Mesothelial cell of epicardium (in vitro differentiated cells): ENCODE measurements at regions not wholly inside any gene's neighbourhood (a gene's known extent, or its start where the extent isn't known, plus 50 kb on each side); places are given as distances from the start of the nearest gene placed in this dataset.

ENCODE experiments used
- DNase-seq, 2 experiments: peaks; one replicate each; pipeline ENCODE4 v3.0.0; 2021; ENCODE audit warnings: low spot score in 2 of 2; ENCODE audit not compliant: unreplicated experiment in 2 of 2
- H3K27ac Mint-ChIP-seq: 2 replicates; pipeline ENCODE4 v1.8.0; 2021; ENCODE audit warnings: mixed read lengths
- H3K27me3 Mint-ChIP-seq: 2 replicates; pipeline ENCODE4 v1.8.0; 2021; ENCODE audit warnings: low read depth, mixed read lengths
- H3K36me3 Mint-ChIP-seq: 2 replicates; pipeline ENCODE4 v1.8.0; 2021; ENCODE audit warnings: mixed read lengths
- H3K4me1 Mint-ChIP-seq: 2 replicates; pipeline ENCODE4 v1.8.0; 2021; ENCODE audit warnings: mixed read lengths
- H3K4me3 Mint-ChIP-seq: 2 replicates; pipeline ENCODE4 v1.8.0; 2021; ENCODE audit warnings: mild to moderate bottlenecking, moderate library complexity, mixed read lengths
- H3K9me3 Mint-ChIP-seq: 2 replicates; pipeline ENCODE4 v1.8.0; 2021; ENCODE audit warnings: mixed read lengths
- TF ChIP-seq, protein P1 (sequence below): fragments of 200-600 bp; sonication (generic); IDR thresholded peaks from one replicate; pipeline ENCODE4 v1.5.0; 2021; ENCODE audit warnings: antibody characterized with exemption; ENCODE audit not compliant: unreplicated experiment

GRCh38 chr2:196316050-196316430, 144.7 kb upstream of the STK17B start:
- no peaks in the 10 kb centered on the region for H3K27me3 Mint-ChIP-seq
- H3K9me3 Mint-ChIP-seq, result no peaks in the 10 kb centered on the region
- H3K4me3 Mint-ChIP-seq, result no peak overlapping the region
- H3K4me1 Mint-ChIP-seq, result peaks cover 19% of the 10 kb centered on the region
- TF ChIP-seq, protein P1, sequence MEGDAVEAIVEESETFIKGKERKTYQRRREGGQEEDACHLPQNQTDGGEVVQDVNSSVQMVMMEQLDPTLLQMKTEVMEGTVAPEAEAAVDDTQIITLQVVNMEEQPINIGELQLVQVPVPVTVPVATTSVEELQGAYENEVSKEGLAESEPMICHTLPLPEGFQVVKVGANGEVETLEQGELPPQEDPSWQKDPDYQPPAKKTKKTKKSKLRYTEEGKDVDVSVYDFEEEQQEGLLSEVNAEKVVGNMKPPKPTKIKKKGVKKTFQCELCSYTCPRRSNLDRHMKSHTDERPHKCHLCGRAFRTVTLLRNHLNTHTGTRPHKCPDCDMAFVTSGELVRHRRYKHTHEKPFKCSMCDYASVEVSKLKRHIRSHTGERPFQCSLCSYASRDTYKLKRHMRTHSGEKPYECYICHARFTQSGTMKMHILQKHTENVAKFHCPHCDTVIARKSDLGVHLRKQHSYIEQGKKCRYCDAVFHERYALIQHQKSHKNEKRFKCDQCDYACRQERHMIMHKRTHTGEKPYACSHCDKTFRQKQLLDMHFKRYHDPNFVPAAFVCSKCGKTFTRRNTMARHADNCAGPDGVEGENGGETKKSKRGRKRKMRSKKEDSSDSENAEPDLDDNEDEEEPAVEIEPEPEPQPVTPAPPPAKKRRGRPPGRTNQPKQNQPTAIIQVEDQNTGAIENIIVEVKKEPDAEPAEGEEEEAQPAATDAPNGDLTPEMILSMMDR, result no peak
- H3K27ac Mint-ChIP-seq, result no peak overlapping the region
- peaks cover 22% of the 10 kb centered on the region for H3K36me3 Mint-ChIP-seq
- DNase-seq, result no peak

DNA sequence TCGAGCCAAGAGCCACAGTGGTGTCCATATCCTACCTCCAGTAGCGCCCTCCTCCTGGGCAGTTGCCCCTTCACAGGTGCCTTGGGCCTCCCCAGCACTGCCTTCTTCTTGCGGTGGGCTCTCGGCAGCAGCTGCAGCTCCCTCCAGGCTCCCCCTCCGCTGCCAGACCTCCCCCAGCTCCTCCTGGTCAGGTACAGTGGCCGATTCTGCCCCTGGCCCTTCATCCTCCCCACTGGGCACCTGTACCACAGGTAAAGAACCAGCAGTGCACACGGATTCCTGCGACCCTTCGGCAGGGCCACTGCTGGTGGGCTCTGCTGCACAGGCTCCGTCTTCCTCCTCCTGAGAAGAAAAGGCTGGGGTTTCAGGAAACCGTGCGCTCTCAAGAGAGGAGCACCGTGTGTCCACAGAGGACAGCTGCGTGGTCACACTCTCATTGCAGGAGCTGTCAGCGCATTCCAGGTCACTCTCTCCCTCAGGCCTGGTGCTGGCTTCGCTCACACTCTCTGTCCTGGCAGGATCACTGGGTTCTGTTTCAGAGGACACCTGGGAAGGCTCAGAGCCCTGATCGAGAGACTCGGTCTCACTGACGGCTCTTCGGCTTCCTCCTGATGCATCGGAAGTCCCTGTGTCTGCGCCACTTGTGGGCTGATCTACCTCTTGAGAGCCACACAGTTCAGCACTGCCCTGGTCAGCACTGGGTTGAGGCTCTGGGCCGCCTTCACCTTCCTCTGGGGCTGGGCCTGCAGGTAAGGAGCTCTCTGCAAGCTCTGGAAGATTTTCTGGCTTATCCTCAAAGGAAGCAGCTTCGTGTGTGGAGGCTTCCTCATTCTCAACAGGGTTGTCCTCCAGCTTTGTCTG, 147.4 kb upstream of the STK17B start:
- Mint-ChIP-seq H3K27ac (peak overlapping the region; percentile 6), H3K27me3 (no peaks in the 10 kb centered on the region), H3K4me1 (peaks cover 38% of the 10 kb centered on the region), H3K4me3 (no peak overlapping the region), H3K36me3 (peaks cover 19% of the 10 kb centered on the region), H3K9me3 (no peaks in the 10 kb centered on the region)
- DNase-seq, result no peak
- TF ChIP-seq, protein P1, result no peak

DNA sequence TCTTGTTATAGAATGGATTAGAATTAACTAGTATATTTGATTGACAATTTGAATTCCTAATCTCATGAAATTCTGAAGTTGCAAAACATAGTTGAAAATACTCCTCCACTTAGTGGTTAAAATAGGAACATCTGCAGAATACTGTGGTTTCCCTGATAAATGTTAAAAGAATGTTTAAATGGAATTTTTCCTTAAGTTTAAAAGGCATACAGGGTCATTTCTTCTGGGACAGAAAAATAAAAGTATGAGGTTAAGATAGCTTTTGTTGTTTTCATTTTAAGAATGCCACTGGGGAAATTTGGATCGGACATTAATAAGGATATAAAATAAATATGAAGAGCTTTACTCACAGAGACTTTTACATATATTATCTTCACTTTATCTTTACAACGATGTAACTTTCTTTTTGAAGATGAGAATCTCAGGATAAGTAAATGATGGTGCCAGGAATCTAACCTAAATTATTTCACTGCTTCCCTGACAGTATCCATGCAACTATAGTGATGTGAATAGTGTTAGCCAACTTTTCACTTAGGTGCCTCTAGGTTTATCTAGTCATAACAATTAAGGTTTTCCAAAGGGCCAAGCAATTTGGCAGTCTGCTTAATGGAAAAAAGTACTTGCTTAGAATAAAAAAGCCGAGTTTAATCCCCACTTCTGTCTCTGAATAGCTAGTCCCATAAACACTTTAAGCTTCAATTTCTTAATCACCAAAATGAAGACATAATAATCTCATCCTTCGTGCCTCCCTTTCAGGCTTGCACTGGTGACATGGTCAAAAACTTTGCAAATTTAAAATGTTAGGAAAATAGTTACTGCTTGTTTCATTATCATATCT, 151.8 kb upstream of the STK17B start:
- H3K9me3 Mint-ChIP-seq, result no peaks in the 10 kb centered on the region
- TF ChIP-seq, protein P1, result no peak
- peaks cover 11% of the 10 kb centered on the region for H3K36me3 Mint-ChIP-seq
- DNase-seq, result no peak
- no peak overlapping the region for H3K4me3 Mint-ChIP-seq
- H3K27me3 Mint-ChIP-seq, result no peaks in the 10 kb centered on the region
- peak overlapping the region; percentile 73 for H3K27ac Mint-ChIP-seq
- peaks cover 59% of the 10 kb centered on the region for H3K4me1 Mint-ChIP-seq

GRCh38 chr2:196324211-196324610, 152.8 kb upstream of the STK17B start:
- Mint-ChIP-seq H3K27ac (peak overlapping the region; percentile 52), H3K9me3 (no peaks in the 10 kb centered on the region), H3K4me1 (peaks cover 59% of the 10 kb centered on the region), H3K4me3 (no peak overlapping the region), H3K27me3 (no peaks in the 10 kb centered on the region), H3K36me3 (peaks cover 5% of the 10 kb centered on the region)
- TF ChIP-seq, protein P1, result no peak
- no peak for DNase-seq

DNA sequence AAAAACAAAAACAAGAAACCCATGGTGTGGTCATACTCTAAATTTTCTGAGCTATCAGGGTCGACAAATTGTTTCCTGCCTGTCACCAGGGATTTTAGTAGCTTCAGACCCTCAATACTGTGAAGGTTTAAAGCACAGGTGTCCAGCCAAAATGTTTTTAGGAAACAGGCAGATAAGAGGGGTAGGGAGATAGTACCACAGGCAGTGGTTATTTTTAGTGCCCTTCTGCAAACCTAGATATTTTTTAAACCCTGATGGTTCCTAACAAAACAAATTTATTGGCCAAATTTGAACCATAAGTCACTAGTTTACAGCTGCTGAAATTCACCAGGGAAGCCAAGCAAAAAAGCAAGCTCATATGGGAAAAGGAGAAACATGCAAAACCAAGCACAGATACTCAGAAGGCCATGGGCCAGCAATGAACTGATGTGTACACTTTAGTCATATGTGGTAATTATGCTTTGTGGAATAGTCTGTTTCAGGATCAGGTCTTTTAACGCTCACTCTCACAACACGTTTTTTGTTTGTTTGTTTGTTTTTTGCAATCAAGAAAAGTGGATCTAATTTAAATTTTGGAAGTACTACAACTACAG, 156.8 kb upstream of the STK17B start:
- DNase-seq, result no peak
- Mint-ChIP-seq H3K27me3 (no peaks in the 10 kb centered on the region), H3K36me3 (no peaks in the 10 kb centered on the region), H3K4me3 (no peak overlapping the region), H3K4me1 (peaks cover 66% of the 10 kb centered on the region), H3K27ac (no peak overlapping the region), H3K9me3 (no peaks in the 10 kb centered on the region)
- TF ChIP-seq, protein P1, result no peak
